Ishikawa (cell line): ENCODE measurements at regions not wholly inside any gene's neighbourhood (a gene's known extent, or its start where the extent isn't known, plus 50 kb on each side); places are given as distances from the start of the nearest gene placed in this dataset.
A peak's percentile ranks its signal among the peaks of the same experiment; 100 is the strongest.

ENCODE experiments used
- CEBPB ChIP-seq: IDR thresholded peaks from 2 replicates; pipeline ENCODE4 v1.6.1; 2012
- CREB1 ChIP-seq: IDR thresholded peaks from 2 replicates; pipeline ENCODE4 v1.6.1; 2012; ENCODE audit warnings: low read depth
- EGR1 ChIP-seq: IDR thresholded peaks from 2 replicates; pipeline ENCODE4 v1.6.1; 2012
- EP300 ChIP-seq: IDR thresholded peaks from 2 replicates; pipeline ENCODE4 v1.6.1; 2012; ENCODE audit warnings: borderline replicate concordance
- FOXM1 ChIP-seq: IDR thresholded peaks from 2 replicates; pipeline ENCODE4 v1.6.1; 2012; ENCODE audit warnings: low read depth, borderline replicate concordance
- MAX ChIP-seq: IDR thresholded peaks from 2 replicates; pipeline ENCODE4 v1.6.1; 2012
- NFIC ChIP-seq: IDR thresholded peaks from 2 replicates; pipeline ENCODE4 v1.6.1; 2012
- RAD21 ChIP-seq: IDR thresholded peaks from 2 replicates; pipeline ENCODE4 v1.6.1; 2012; ENCODE audit warnings: low read depth
- TAF1 ChIP-seq: IDR thresholded peaks from 2 replicates; pipeline ENCODE4 v1.6.1; 2012; ENCODE audit warnings: low read depth, mild to moderate bottlenecking
- TCF12 ChIP-seq: IDR thresholded peaks from 2 replicates; pipeline ENCODE4 v1.6.1; 2012; ENCODE audit warnings: low read depth
- TEAD4 ChIP-seq: IDR thresholded peaks from 2 replicates; pipeline ENCODE4 v1.6.1; 2012
- YY1 ChIP-seq: IDR thresholded peaks from 2 replicates; pipeline ENCODE4 v1.6.1; 2012; ENCODE audit warnings: low read depth
- ZBTB7A ChIP-seq: IDR thresholded peaks from 2 replicates; pipeline ENCODE4 v1.6.1; 2012; ENCODE audit warnings: low read depth
- TF ChIP-seq, protein P1 (sequence below): IDR thresholded peaks from 2 replicates; pipeline ENCODE4 v1.6.1; 2012
- TF ChIP-seq, protein P2 (sequence below): IDR thresholded peaks from 2 replicates; pipeline ENCODE4 v1.6.1; 2012; ENCODE audit warnings: low read depth, mild to moderate bottlenecking

DNA sequence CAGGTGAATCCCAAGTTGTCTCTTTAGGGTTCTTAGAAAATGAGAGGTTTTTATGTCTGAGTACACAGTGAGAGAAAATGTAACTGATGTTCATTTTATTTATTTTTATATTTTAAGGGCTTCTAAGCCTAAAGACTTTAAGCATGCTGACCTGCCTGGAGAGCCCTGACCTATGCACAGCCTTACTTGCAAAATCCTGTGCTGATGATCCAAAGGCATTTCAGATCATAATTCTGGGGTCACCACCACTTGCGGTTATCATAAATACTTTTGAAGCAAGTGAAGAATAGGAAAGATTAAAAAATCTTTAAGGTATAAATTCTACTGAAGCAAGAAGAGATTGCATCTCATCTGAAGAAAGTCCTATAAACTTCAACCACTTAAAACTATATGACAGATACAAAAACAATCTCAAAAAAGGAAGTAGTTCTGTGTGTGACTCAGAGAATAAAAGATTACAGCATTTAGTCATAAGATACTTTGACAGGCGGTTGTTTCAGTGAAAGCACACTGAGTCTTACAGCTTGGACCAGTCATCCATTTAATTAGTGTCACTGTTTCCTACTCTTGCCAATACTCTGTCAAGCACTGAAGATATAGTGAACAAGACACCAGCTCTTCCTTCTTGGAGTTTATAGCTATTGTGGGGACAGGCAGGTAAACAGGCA, 245.2 kb upstream of the DIPK2B start:
- TF ChIP-seq RAD21 (no peak), YY1 (no peak), NFIC (peak; percentile 33; the same call in 1 of the 2 replicates), TCF12 (no peak)
- TF ChIP-seq, protein P1, sequence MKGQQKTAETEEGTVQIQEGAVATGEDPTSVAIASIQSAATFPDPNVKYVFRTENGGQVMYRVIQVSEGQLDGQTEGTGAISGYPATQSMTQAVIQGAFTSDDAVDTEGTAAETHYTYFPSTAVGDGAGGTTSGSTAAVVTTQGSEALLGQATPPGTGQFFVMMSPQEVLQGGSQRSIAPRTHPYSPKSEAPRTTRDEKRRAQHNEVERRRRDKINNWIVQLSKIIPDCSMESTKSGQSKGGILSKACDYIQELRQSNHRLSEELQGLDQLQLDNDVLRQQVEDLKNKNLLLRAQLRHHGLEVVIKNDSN, result no peak

- TF ChIP-seq CEBPB (no peak), TCF12 (no peak), TEAD4 (no peak), MAX (no peak), RAD21 (no peak), YY1 (no peak), CREB1 (no peak)
- TF ChIP-seq, protein P2, sequence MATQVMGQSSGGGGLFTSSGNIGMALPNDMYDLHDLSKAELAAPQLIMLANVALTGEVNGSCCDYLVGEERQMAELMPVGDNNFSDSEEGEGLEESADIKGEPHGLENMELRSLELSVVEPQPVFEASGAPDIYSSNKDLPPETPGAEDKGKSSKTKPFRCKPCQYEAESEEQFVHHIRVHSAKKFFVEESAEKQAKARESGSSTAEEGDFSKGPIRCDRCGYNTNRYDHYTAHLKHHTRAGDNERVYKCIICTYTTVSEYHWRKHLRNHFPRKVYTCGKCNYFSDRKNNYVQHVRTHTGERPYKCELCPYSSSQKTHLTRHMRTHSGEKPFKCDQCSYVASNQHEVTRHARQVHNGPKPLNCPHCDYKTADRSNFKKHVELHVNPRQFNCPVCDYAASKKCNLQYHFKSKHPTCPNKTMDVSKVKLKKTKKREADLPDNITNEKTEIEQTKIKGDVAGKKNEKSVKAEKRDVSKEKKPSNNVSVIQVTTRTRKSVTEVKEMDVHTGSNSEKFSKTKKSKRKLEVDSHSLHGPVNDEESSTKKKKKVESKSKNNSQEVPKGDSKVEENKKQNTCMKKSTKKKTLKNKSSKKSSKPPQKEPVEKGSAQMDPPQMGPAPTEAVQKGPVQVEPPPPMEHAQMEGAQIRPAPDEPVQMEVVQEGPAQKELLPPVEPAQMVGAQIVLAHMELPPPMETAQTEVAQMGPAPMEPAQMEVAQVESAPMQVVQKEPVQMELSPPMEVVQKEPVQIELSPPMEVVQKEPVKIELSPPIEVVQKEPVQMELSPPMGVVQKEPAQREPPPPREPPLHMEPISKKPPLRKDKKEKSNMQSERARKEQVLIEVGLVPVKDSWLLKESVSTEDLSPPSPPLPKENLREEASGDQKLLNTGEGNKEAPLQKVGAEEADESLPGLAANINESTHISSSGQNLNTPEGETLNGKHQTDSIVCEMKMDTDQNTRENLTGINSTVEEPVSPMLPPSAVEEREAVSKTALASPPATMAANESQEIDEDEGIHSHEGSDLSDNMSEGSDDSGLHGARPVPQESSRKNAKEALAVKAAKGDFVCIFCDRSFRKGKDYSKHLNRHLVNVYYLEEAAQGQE, result no peak
These were observed 236.5 kb upstream of the DIPK2B start for GRCh38 chrX:45437186-45437585.

- TF ChIP-seq RAD21 (no peak), TCF12 (no peak), TEAD4 (no peak), CREB1 (no peak), YY1 (no peak), ZBTB7A (no peak), EGR1 (no peak), CEBPB (no peak), TAF1 (no peak), NFIC (no peak), MAX (no peak), EP300 (no peak), FOXM1 (no peak)
- TF ChIP-seq, protein P1, result no peak
- TF ChIP-seq, protein P2, result no peak
These were observed 234.8 kb upstream of the DIPK2B start for GRCh38 chrX:45435481-45435880.

GRCh38 chrX:45434231-45434630, 233.6 kb upstream of the DIPK2B start:
- TF ChIP-seq TEAD4 (no peak), TCF12 (no peak)

DNA sequence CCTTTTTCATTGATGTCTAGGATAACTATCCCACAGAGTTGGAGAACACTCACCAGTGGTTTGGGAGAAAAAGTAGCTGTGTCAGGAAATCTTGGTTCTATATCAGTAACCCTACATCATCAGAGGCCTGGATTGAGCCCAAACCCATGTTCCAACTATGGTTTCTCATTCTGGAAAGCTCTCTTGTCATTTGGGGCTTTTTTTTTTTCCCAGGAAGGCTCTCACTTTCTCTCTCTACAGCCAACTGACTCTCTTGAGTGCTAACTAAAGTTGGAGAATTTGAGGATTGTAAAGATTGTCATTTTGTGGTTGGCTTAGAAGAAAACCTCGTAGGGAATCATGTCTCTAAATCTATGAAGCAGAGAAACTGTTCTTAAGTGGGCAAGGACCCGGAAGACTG, 228.2 kb upstream of the DIPK2B start:
- TF ChIP-seq RAD21 (no peak), TCF12 (no peak), ZBTB7A (no peak)

- TF ChIP-seq CREB1, result no peak
- no peak for TF ChIP-seq NFIC
These were observed 223.7 kb upstream of the DIPK2B start for GRCh38 chrX:45424326-45424725.

DNA sequence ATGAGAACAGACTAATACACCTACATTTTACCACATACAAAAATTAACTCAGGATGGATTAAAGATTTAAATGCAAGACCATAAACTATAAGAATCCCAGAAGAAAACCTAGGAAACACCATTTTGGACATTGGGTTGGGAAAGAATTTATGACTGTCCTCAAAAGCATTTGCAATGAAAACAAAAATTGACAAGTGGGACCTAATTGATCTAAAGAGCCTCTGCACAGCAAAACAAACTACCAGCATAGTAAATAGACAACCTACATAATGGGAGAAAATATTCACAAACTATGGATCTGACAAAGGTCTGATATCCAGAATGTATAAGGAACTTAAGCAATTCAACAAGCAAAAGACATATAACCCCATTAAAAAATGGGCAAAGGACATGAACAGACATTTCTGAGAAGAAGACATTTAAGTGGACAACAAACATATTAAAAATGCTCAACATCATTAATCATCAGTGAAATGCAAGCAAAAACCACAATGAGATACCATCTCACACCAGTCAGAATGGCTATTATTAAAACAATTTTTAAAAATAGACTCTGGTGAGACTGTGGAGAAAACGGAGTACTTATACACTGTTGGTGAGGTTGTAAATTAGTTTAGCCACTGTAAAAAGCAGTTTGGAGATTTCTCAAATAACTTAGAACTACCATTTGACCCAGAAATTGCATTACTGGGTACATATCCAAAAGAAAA, 221.7 kb upstream of the DIPK2B start:
- TF ChIP-seq YY1 (no peak), CEBPB (no peak), FOXM1 (no peak), ZBTB7A (no peak), CREB1 (no peak), TAF1 (no peak)
